Gastroesophageal sphincter (tissue), 4 donors: ENCODE measurements at regions not wholly inside any gene's neighbourhood (a gene's known extent, or its start where the extent isn't known, plus 50 kb on each side); places are given as distances from the start of the nearest gene placed in this dataset.

ENCODE experiments used
- ATAC-seq: fragments of 150-250 bp; one replicate; pipeline ENCODE4 v1.9.1; 2016; ENCODE audit warnings: mild to moderate bottlenecking, moderate library complexity
- H3K27ac ChIP-seq, 4 donors: fragments of 200-600 bp; sonication (generic) in 3 of 4; 1 replicate in 3 of 4; 2 replicates in 1 of 4; pipeline ENCODE4 v1.5.1; 2016 to 2019
- H3K27me3 ChIP-seq: fragments of 200-600 bp; sonication (generic); one replicate; pipeline ENCODE4 v1.5.1; 2019
- H3K36me3 ChIP-seq, 2 donors: fragments of 200-600 bp; sonication (generic); one replicate each; pipeline ENCODE4 v1.5.1; 2019; ENCODE audit warnings: control low read depth in 1 of 2
- H3K4me1 ChIP-seq, 3 donors: fragments of 200-600 bp; sonication (generic); 1 replicate in 2 of 3; 2 replicates in 1 of 3; pipeline ENCODE4 v1.5.1; 2016 to 2019; ENCODE audit warnings: control low read depth in 2 of 3
- H3K4me3 ChIP-seq, 2 donors: fragments of 200-600 bp; sonication (generic); one replicate each; pipeline ENCODE4 v1.5.1; 2019; ENCODE audit warnings: mild to moderate bottlenecking in 1 of 2, moderate library complexity in 1 of 2
- H3K9me3 ChIP-seq, 3 donors: fragments of 200-600 bp; sonication (generic); one replicate each; pipeline ENCODE4 v1.5.1; 2017 to 2019; ENCODE audit warnings: control low read depth in 2 of 3
- EP300 ChIP-seq: sonication (generic); formaldehyde crosslinking; IDR thresholded peaks from one replicate; pipeline ENCODE4 v1.6.1; 2017; ENCODE audit warnings: antibody characterized with exemption, mild to moderate bottlenecking
- POLR2A ChIP-seq, 2 donors: fragments of 450-650 bp; IDR thresholded peaks; one replicate each; pipeline ENCODE4 v1.6.1; 2017; ENCODE audit warnings: antibody characterized with exemption in 2 of 2, mild to moderate bottlenecking in 2 of 2, moderate library complexity in 1 of 2
- POLR2AphosphoS5 ChIP-seq: sonication (generic); formaldehyde crosslinking; IDR thresholded peaks from one replicate; pipeline ENCODE4 v1.6.1; 2017; ENCODE audit warnings: antibody characterized with exemption
- WGBS, 2 donors: methylation state at CpG; one replicate each; pipeline ENCODE4 v1.1.5; 2018; ENCODE audit warnings: low coverage in 1 of 2; 5-methylcytosine and 5-hydroxymethylcytosine counted together
- TF ChIP-seq, protein P1 (sequence below), 4 experiments: fragments of 200-600 bp in 2 of 4; fragments of 450-650 bp in 2 of 4; sonication (generic) in 1 of 4; IDR thresholded peaks; one replicate each; pipeline ENCODE4 v1.5.1; 2017 to 2019; ENCODE audit warnings: antibody characterized with exemption in 4 of 4, mild to moderate bottlenecking in 2 of 4, moderate library complexity in 2 of 4

DNA sequence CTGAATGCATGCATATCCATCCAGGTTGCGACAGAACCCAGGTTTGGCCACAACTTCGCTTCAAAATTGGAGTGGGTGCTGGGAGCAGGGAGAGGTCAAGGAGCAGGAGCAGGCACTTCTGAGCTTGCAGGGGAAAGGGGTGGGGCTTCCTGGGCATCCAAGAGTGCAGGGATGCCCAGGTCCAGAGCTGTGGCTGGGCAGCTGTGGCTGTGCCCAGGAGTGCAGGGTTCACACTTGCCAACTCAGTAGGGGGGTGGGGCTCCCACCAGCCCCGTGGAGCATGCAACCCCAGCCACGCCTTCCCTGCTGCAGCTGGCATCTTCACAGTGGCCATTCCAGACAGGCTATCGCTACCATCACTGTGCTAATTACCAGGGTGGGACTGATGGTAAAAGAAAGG, 115.3 kb upstream of the MTNR1B start:
- Histone ChIP-seq H3K9me3 (no peaks in the 10 kb centered on the region), H3K4me3 (no peak overlapping the region), H3K4me1 (peaks cover 0 to 37% (median 2%) of the 10 kb centered on the region in 3 donors), H3K36me3 (no peaks in the 10 kb centered on the region), H3K27ac (no peak overlapping the region), H3K27me3 (no peaks in the 10 kb centered on the region)
- TF ChIP-seq EP300 (no peak), POLR2AphosphoS5 (no peak), POLR2A (IDR thresholded peaks at IDR 0.05) (no peak)
- TF ChIP-seq, protein P1, sequence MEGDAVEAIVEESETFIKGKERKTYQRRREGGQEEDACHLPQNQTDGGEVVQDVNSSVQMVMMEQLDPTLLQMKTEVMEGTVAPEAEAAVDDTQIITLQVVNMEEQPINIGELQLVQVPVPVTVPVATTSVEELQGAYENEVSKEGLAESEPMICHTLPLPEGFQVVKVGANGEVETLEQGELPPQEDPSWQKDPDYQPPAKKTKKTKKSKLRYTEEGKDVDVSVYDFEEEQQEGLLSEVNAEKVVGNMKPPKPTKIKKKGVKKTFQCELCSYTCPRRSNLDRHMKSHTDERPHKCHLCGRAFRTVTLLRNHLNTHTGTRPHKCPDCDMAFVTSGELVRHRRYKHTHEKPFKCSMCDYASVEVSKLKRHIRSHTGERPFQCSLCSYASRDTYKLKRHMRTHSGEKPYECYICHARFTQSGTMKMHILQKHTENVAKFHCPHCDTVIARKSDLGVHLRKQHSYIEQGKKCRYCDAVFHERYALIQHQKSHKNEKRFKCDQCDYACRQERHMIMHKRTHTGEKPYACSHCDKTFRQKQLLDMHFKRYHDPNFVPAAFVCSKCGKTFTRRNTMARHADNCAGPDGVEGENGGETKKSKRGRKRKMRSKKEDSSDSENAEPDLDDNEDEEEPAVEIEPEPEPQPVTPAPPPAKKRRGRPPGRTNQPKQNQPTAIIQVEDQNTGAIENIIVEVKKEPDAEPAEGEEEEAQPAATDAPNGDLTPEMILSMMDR (IDR thresholded peaks at IDR 0.05), result no peak
- ATAC-seq, result no peak
- WGBS, 2 donors, result 70% methylated on average over 2 of the region's 5 CpGs; no CpG with 5 or more reads in 1 of the 2 donors

DNA sequence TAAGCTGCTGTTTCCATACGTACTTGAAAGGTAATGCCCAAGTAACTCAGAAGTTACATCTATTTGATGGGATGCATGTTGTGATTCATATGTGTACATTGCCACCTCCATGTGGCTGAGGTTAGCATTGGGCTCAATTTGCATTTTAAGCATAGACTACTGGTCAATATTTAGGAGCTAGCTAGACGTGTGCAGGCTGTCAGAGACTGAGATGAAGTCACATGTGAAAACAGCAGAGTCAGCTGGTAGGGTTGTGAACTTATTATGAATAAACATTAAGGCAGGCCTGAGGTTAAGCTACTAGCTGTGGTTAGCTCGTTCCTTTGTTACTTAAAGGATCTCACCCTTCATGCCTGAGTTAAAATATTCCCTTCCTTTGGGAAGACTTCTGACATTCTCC, 114.5 kb upstream of the MTNR1B start:
- TF ChIP-seq EP300, result no peak
- TF ChIP-seq POLR2A (IDR thresholded peaks at IDR 0.05), result no peak
- no peak for TF ChIP-seq POLR2AphosphoS5
- TF ChIP-seq, protein P1 (IDR thresholded peaks at IDR 0.05), result no peak
- no peak overlapping the region for H3K4me3 ChIP-seq
- H3K27ac ChIP-seq, result no peak overlapping the region
- no peaks in the 10 kb centered on the region for H3K9me3 ChIP-seq
- H3K4me1 ChIP-seq, result peaks cover 0 to 45% (median 6%) of the 10 kb centered on the region in 3 donors
- 51 to 56% methylated on average over 3 of the region's 3 CpGs for WGBS, 2 donors
- no peaks in the 10 kb centered on the region for H3K36me3 ChIP-seq
- no peak for ATAC-seq
- no peaks in the 10 kb centered on the region for H3K27me3 ChIP-seq

DNA sequence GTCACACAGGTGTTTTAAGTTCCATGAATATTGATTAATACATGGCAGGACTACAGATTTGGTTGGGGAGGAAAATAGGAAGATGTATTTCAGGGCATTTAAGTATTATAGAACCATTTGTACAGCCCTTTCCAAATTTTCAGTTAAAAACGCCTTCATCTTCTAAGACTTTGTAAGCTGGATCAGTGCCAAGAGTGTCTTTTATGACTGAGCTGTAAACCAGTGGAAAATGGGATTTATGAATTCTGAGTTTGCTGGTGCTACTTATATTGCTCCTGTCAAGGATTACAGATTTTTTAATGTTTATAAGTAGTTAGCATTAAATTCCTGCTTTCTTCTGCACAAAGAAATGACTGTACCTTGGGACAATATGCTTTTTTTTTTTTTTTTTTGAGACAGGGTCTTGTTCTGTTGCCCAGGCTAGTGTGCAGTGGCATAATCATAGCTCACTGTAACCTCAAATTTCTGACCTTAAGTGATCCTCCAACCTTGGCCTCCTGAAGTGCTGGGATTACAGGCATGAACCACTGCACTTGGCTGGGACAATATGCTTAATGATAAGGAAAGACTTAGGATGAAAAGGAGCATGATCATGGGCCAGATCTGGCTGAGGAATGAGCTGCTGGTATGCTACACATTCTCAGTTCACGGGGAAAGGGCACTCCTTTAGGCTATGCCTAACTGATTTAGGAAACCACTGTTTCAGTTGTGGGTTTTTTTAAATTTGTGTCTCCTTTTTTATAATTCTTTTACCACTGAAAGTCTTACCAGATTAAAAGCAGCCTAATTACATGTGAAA, 113.6 kb upstream of the MTNR1B start:
- Histone ChIP-seq H3K4me3 (no peak overlapping the region), H3K36me3 (no peaks in the 10 kb centered on the region), H3K27me3 (no peaks in the 10 kb centered on the region), H3K9me3 (no peaks in the 10 kb centered on the region), H3K4me1 (peaks cover 0 to 54% (median 6%) of the 10 kb centered on the region in 3 donors), H3K27ac (no peak overlapping the region)
- ATAC-seq, result no peak
- TF ChIP-seq, protein P1 (IDR thresholded peaks at IDR 0.05), result no peak
- no peak for TF ChIP-seq POLR2A (IDR thresholded peaks at IDR 0.05)
- TF ChIP-seq POLR2AphosphoS5, result no peak
- no peak for TF ChIP-seq EP300
- WGBS, 2 donors, result 60 to 70% methylated on average over 2 of the region's 2 CpGs

DNA sequence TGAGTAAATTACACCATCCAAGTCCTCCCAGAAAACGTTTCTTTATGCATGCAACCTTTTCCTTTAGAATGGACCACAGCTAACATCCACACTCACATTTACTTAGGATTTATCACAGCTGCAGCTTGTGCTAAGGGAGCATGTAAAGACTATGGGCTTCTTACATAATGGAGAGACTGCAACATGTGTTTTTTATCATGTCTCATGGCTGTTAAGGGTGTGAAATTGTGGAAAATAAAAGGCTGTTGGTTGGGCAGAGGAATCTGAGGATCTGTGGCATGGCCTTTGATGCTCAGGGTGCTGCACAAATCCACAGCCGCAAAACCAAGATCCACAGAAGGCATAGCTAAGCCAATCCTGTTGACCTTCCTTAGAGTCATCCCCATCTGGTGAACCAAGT, 112.0 kb upstream of the MTNR1B start:
- H3K27ac ChIP-seq, result no peak overlapping the region
- 67 to 79% methylated on average over 2 of the region's 2 CpGs for WGBS, 2 donors
- ATAC-seq, result no peak
- no peak overlapping the region for H3K4me3 ChIP-seq
- peaks cover 6 to 64% (median 6%) of the 10 kb centered on the region in 3 donors for H3K4me1 ChIP-seq
- no peak for TF ChIP-seq POLR2A (IDR thresholded peaks at IDR 0.05)
- no peak for TF ChIP-seq EP300
- no peak for TF ChIP-seq POLR2AphosphoS5
- TF ChIP-seq, protein P1 (IDR thresholded peaks at IDR 0.05), result no peak
- no peaks in the 10 kb centered on the region for H3K27me3 ChIP-seq
- no peaks in the 10 kb centered on the region for H3K9me3 ChIP-seq
- no peaks in the 10 kb centered on the region for H3K36me3 ChIP-seq

DNA sequence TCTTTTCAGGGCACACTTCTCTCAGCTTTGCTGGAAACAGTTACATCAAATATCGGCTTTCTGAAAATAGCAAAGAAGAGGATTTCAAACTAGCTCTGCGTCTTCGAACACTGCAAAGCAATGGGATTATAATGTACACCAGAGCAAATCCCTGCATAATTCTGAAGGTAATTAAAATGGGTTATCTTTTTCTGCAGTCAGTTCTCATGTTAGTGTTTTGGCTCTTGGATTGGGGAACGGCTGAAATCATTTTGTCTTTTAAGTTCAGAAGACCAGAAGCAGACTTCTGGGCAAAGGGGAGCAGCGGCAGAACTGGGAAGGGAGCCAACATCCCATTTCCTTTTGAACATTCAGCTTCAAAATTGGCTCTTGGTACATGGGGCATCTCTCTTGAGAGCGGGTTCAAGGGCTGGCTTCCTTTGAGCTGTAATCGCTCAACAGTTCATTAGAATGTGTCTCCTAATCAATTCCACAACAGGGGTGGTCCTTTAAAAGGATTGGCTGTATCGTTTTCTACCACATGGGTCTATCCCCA, 110.2 kb upstream of the MTNR1B start:
- TF ChIP-seq, protein P1 (IDR thresholded peaks at IDR 0.05), result no peak
- TF ChIP-seq EP300 (no peak), POLR2A (IDR thresholded peaks at IDR 0.05) (no peak), POLR2AphosphoS5 (no peak)
- WGBS, 2 donors, result 33 to 61% methylated on average over 5 to 8 of the region's 8 CpGs
- Histone ChIP-seq H3K27me3 (no peaks in the 10 kb centered on the region), H3K4me3 (no peak overlapping the region), H3K9me3 (no peaks in the 10 kb centered on the region), H3K4me1 (peaks cover 6 to 72% (median 14%) of the 10 kb centered on the region in 3 donors), H3K27ac (peak overlapping the region in 1 of 4 donors; percentile 72), H3K36me3 (no peaks in the 10 kb centered on the region)
- no peak for ATAC-seq
